IMR-90 (cell line): ENCODE measurements at regions not wholly inside any gene's neighbourhood (a gene's known extent, or its start where the extent isn't known, plus 50 kb on each side); places are given as distances from the start of the nearest gene placed in this dataset.

Experiments used
- ATAC-seq: fragments of 200-7000 bp; cut with Tn5 transposase; 2 replicates; pipeline ENCODE4 v1.9.1; 2020; ENCODE audit warnings: low read depth, mild to moderate bottlenecking, moderate library complexity
- BruUV-seq: library from RNA; stranded (reverse); fragments of 400-500 nt; replicated peaks from 2 replicates; lab custom pipeline; 2021; lab: Mats Ljungman, UMichigan
- CTCF ChIA-PET: fragments of 300-600 bp; formaldehyde crosslinking; extraction: SDS; loops from one replicate; lab custom pipeline; 2021; ENCODE audit warnings: antibody characterized with exemption; lab: Yijun Ruan, JAX
- POLR2A ChIA-PET: fragments of 300-600 bp; sonication (Branson Sonifier 250); formaldehyde crosslinking; loops from one replicate; lab custom pipeline; 2022; ENCODE audit warnings: antibody characterized with exemption; ENCODE audit not compliant: unreplicated experiment; lab: Charles Lee
- DNase-seq: peaks from one replicate; pipeline ENCODE4 v3.0.0; 2013
- H2AFZ ChIP-seq: replicated peaks from 2 replicates; pipeline ENCODE3; 2013; ENCODE audit warnings: low read length, mild to moderate bottlenecking; ENCODE audit not compliant: poor library complexity
- H2AK5ac ChIP-seq: 2 replicates; pipeline ENCODE4 v1.6.1; 2013; ENCODE audit warnings: low read depth, low read length, inconsistent platforms
- H2AK9ac ChIP-seq: replicated peaks from 2 replicates; pipeline ENCODE3; 2013; ENCODE audit warnings: mild to moderate bottlenecking, low read depth, low read length, moderate library complexity; ENCODE audit not compliant: poor library complexity
- H2BK120ac ChIP-seq: 2 replicates; pipeline ENCODE4 v1.6.1; 2013; ENCODE audit warnings: low read depth, low read length, inconsistent platforms
- H2BK15ac ChIP-seq: 3 replicates; pipeline ENCODE4 v1.6.1; 2013; ENCODE audit warnings: low read depth, low read length, inconsistent platforms
- H2BK20ac ChIP-seq: 2 replicates; pipeline ENCODE4 v1.6.1; 2013; ENCODE audit warnings: low read depth, mild to moderate bottlenecking, inconsistent platforms, low read length, moderate library complexity
- H2BK5ac ChIP-seq: 2 replicates; pipeline ENCODE4 v1.6.1; 2013; ENCODE audit warnings: mild to moderate bottlenecking, low read depth, low read length, inconsistent platforms; ENCODE audit not compliant: poor library complexity, severe bottlenecking
- H3K14ac ChIP-seq: replicated peaks from 2 replicates; pipeline ENCODE4 v1.6.1; 2013; ENCODE audit warnings: low read depth, low read length, inconsistent platforms
- H3K18ac ChIP-seq: 2 replicates; pipeline ENCODE4 v1.6.1; 2013; ENCODE audit warnings: low read depth, low read length, control low read depth
- H3K23ac ChIP-seq: 2 replicates; pipeline ENCODE4 v1.6.1; 2013; ENCODE audit warnings: low read depth, low read length, inconsistent platforms
- H3K27ac ChIP-seq: 2 replicates; pipeline ENCODE4 v1.5.1; 2013; ENCODE audit warnings: mild to moderate bottlenecking, control low read depth, low read length; ENCODE audit not compliant: insufficient read depth
- H3K27me3 ChIP-seq: 2 replicates; pipeline ENCODE4 v1.6.1; 2013; ENCODE audit warnings: low read length; ENCODE audit not compliant: control insufficient read depth, insufficient read depth
- H3K36me3 ChIP-seq: 2 replicates; pipeline ENCODE4 v1.6.1; 2013; ENCODE audit warnings: low read length, mixed read lengths; ENCODE audit not compliant: control insufficient read depth, insufficient read depth
- H3K4ac ChIP-seq: 2 replicates; pipeline ENCODE4 v1.6.1; 2013; ENCODE audit warnings: low read depth, low read length, inconsistent platforms
- H3K4me1 ChIP-seq: 2 replicates; pipeline ENCODE4 v1.6.1; 2013; ENCODE audit warnings: low read length, mixed read lengths; ENCODE audit not compliant: control insufficient read depth, insufficient read depth
- H3K4me2 ChIP-seq: 2 replicates; pipeline ENCODE4 v1.6.1; 2013; ENCODE audit warnings: low read depth, mild to moderate bottlenecking, control low read depth, low read length, moderate library complexity
- H3K4me3 ChIP-seq: 2 replicates; pipeline ENCODE4 v1.5.1; 2013; ENCODE audit warnings: low read depth, mild to moderate bottlenecking, control low read depth, low read length, moderate library complexity; ENCODE audit not compliant: insufficient read depth
- H3K56ac ChIP-seq: 2 replicates; pipeline ENCODE4 v1.6.1; 2013; ENCODE audit warnings: low read length, inconsistent platforms; ENCODE audit not compliant: insufficient read depth; ENCODE audit errors: extremely low read depth
- H3K79me1 ChIP-seq, 2 experiments: 2 replicates each; pipeline ENCODE4 v1.6.1; 2013; ENCODE audit warnings: low read length in 2 of 2, inconsistent platforms in 1 of 2, low read depth in 1 of 2
- H3K9ac ChIP-seq: 2 replicates; pipeline ENCODE4 v1.6.1; 2013; ENCODE audit warnings: low read depth, low read length, control low read depth
- H3K9me1 ChIP-seq: 2 replicates; pipeline ENCODE4 v1.6.1; 2013; ENCODE audit warnings: low read length, inconsistent platforms; ENCODE audit not compliant: insufficient read depth
- H3K9me3 ChIP-seq: 2 replicates; pipeline ENCODE4 v1.6.1; 2013; ENCODE audit warnings: low read length; ENCODE audit not compliant: control insufficient read depth, insufficient read depth
- H4K20me1 ChIP-seq: 2 replicates; pipeline ENCODE4 v1.6.1; 2013; ENCODE audit warnings: low read length, inconsistent platforms; ENCODE audit not compliant: insufficient read depth
- H4K5ac ChIP-seq: 2 replicates; pipeline ENCODE4 v1.6.1; 2013; ENCODE audit warnings: mild to moderate bottlenecking, low read depth, low read length, control low read depth
- H4K8ac ChIP-seq, 2 experiments: 2 replicates each; pipeline ENCODE4 v1.6.1; 2013; ENCODE audit warnings: low read depth in 2 of 2, low read length in 2 of 2, control low read depth in 1 of 2, inconsistent platforms in 1 of 2
- H4K91ac ChIP-seq: 2 replicates; pipeline ENCODE4 v1.6.1; 2013; ENCODE audit warnings: low read depth, low read length, inconsistent platforms; ENCODE audit not compliant: insufficient read depth
- BHLHE40 ChIP-seq: fragments of 150-350 bp; IDR thresholded peaks from 2 replicates; pipeline ENCODE4 v1.6.1; 2016; ENCODE audit warnings: mild to moderate bottlenecking, low read depth, low read length
- CTCF ChIP-seq: conservative IDR thresholded peaks from 2 replicates; pipeline ENCODE4 v1.5.1; 2012; ENCODE audit warnings: mild to moderate bottlenecking, low read depth, low read length, improper control_type of control experiment
- MAFK ChIP-seq: IDR thresholded peaks from 2 replicates; pipeline ENCODE4 v1.6.1; 2012; ENCODE audit warnings: low read depth, low read length, improper control_type of control experiment
- USF2 ChIP-seq: fragments of 150-350 bp; IDR thresholded peaks from 2 replicates; pipeline ENCODE4 v1.6.1; 2017; ENCODE audit warnings: mild to moderate bottlenecking, antibody characterized with exemption, low read length, low read depth
- whole genome bisulfite sequencing, 2 experiments: methylation state at CpG; one replicate each; pipeline versions ENCODE4 v1.1.5 to v1.1.7; 2013; ENCODE audit warnings: missing lambda C conversion rate in 2 of 2; ENCODE audit not compliant: insufficient read length in 1 of 2; ENCODE audit errors: extremely low coverage in 2 of 2; 5-methylcytosine and 5-hydroxymethylcytosine counted together
- dilution Hi-C: fragments of 300-500 bp; cut with HindIII; formaldehyde crosslinking; loops from one replicate; pipeline ENCODE4 v1.14.3; 2018; ENCODE audit warnings: low sequenced_read_pairs; ENCODE audit not compliant: unreplicated experiment
- in situ Hi-C: fragments of 300-500 bp; cut with MboI; formaldehyde crosslinking; loops from 3 replicates; pipeline ENCODE4 v1.14.3; 2019; ENCODE audit warnings: low sequenced_read_pairs, inconsistent platforms, mixed read lengths
- intact Hi-C: fragments of 100-400 bp; cut with micrococcal nuclease; formaldehyde crosslinking; loops from 2 replicates; pipeline ENCODE4 v1.10.0; 2022

- in situ Hi-C loops: no loop called here
- ChIA-PET CTCF (no interaction called here), POLR2A (no interaction called here)
- no peaks in the 10 kb centered on the region for H3K9me3 ChIP-seq
- H3K27ac ChIP-seq: no peak overlapping the region
- TF ChIP-seq MAFK (no peak), BHLHE40 (no peak), USF2 (no peak), CTCF (no peak)
- H2BK120ac ChIP-seq: no peak overlapping the region
- H4K8ac ChIP-seq: no peak overlapping the region
- H2BK15ac ChIP-seq: no peak overlapping the region
- no peak overlapping the region for H3K56ac ChIP-seq
- no peaks in the 10 kb centered on the region for H3K36me3 ChIP-seq
- peaks cover 7% of the 10 kb centered on the region for H3K27me3 ChIP-seq
- no peaks in the 10 kb centered on the region for H3K79me1 ChIP-seq
- no peak overlapping the region for H3K4me2 ChIP-seq
- H2AK5ac ChIP-seq: no peak overlapping the region
- H3K18ac ChIP-seq: no peak overlapping the region
- peaks cover 4% of the 10 kb centered on the region for H3K9me1 ChIP-seq
- no peak overlapping the region for H2AK9ac ChIP-seq
- no peak overlapping the region for H3K4me3 ChIP-seq
- peaks cover 7% of the 10 kb centered on the region for H3K4me1 ChIP-seq
- no CpG with 5 or more reads among the region's 3 CpGs for WGBS, 2 experiments
- H2BK5ac ChIP-seq: no peak overlapping the region
- no peaks in the 10 kb centered on the region for H4K20me1 ChIP-seq
- no peak overlapping the region for H3K4ac ChIP-seq
- H4K5ac ChIP-seq: no peak overlapping the region
- DNase-seq (no peak), ATAC-seq (no peak)
- BruUV-seq: no TSS peak
- no peak overlapping the region for H3K9ac ChIP-seq
- H2AFZ ChIP-seq: no peak overlapping the region
- H2BK20ac ChIP-seq: no peak overlapping the region
- no peak overlapping the region for H3K23ac ChIP-seq
- no peak overlapping the region for H4K91ac ChIP-seq
- intact Hi-C loops: no loop called here
- no peak overlapping the region for H3K14ac ChIP-seq
- dilution Hi-C loops: no loop called here
These were observed 55.3 kb upstream of the BMPER start for GRCh38 chr7:33849971-33850559.
